Caco-2 (cell line): ENCODE measurements at regions not wholly inside any gene's neighbourhood (a gene's known extent, or its start where the extent isn't known, plus 50 kb on each side); places are given as distances from the start of the nearest gene placed in this dataset.

Experiments
- BruUV-seq: library from RNA; stranded (reverse); fragments of 400-500 nt; replicated peaks from 2 replicates; lab custom pipeline; 2021; lab: Mats Ljungman, UMichigan
- CTCF ChIA-PET: fragments of 300-600 bp; sonication (Branson Sonifier 250); formaldehyde crosslinking; loops from one replicate; lab custom pipeline; 2022; ENCODE audit warnings: antibody characterized with exemption; lab: Charles Lee
- POLR2A ChIA-PET: fragments of 300-600 bp; sonication (Branson Sonifier 250); formaldehyde crosslinking; loops from one replicate; lab custom pipeline; 2022; ENCODE audit warnings: antibody characterized with exemption; lab: Charles Lee
- DNase-seq, 2 experiments: peaks; one replicate each; pipeline versions ENCODE4 v3.0.0 to v3.0.0-alpha.2; 2020 to 2022
- H3K27me3 ChIP-seq: replicated peaks from 2 replicates; pipeline ENCODE4 v1.6.0; 2011; ENCODE audit warnings: low read length; ENCODE audit not compliant: control insufficient read depth, insufficient read depth
- H3K36me3 ChIP-seq: 2 replicates; pipeline ENCODE4 v1.5.1; 2011; ENCODE audit warnings: low read length; ENCODE audit not compliant: control insufficient read depth, insufficient read depth
- H3K4me1 ChIP-seq: fragments of 250-450 bp; sonication (Bioruptor Pico); 2 replicates; pipeline ENCODE4 v1.5.1; 2020; ENCODE audit warnings: mild to moderate bottlenecking
- H3K4me3 ChIP-seq: 2 replicates; pipeline ENCODE4 v1.5.1; 2011; ENCODE audit warnings: low read depth, mild to moderate bottlenecking, control low read depth, low read length
- H3K9me3 ChIP-seq: fragments of 250-450 bp; sonication (Bioruptor Pico); 2 replicates; pipeline ENCODE4 v1.5.1; 2020; ENCODE audit warnings: mild to moderate bottlenecking, moderate library complexity
- H3K27ac Mint-ChIP-seq: one replicate; pipeline ENCODE4 v1.8.0; 2022; ENCODE audit warnings: mixed read lengths; ENCODE audit not compliant: unreplicated experiment
- H3K27me3 Mint-ChIP-seq: one replicate; pipeline ENCODE4 v1.8.0; 2022; ENCODE audit warnings: mixed read lengths; ENCODE audit not compliant: insufficient read depth, unreplicated experiment
- H3K36me3 Mint-ChIP-seq: one replicate; pipeline ENCODE4 v1.8.0; 2022; ENCODE audit warnings: mild to moderate bottlenecking, mixed read lengths; ENCODE audit not compliant: insufficient read depth, unreplicated experiment
- H3K4me1 Mint-ChIP-seq: one replicate; pipeline ENCODE4 v1.8.0; 2022; ENCODE audit warnings: low read depth, mixed read lengths; ENCODE audit not compliant: unreplicated experiment
- H3K4me3 Mint-ChIP-seq: one replicate; pipeline ENCODE4 v1.8.0; 2022; ENCODE audit warnings: mild to moderate bottlenecking, moderate library complexity, mixed read lengths; ENCODE audit not compliant: unreplicated experiment
- H3K9me3 Mint-ChIP-seq: one replicate; pipeline ENCODE4 v1.8.0; 2022; ENCODE audit warnings: mixed read lengths; ENCODE audit not compliant: unreplicated experiment
- CTCF ChIP-seq, 2 experiments: fragments of 200-600 bp in 1 of 2; IDR thresholded peaks; 1 replicate in 1 of 2; 2 replicates in 1 of 2; pipeline versions ENCODE4 v1.5.1 to v1.8.0; 2011 to 2022; ENCODE audit warnings: antibody characterized with exemption in 1 of 2, control low read depth in 1 of 2, inconsistent platforms in 1 of 2, low read depth in 1 of 2, low read length in 1 of 2, mild to moderate bottlenecking in 1 of 2, moderate library complexity in 1 of 2; ENCODE audit not compliant: insufficient read depth in 1 of 2, severe bottlenecking in 1 of 2, unreplicated experiment in 1 of 2
- intact Hi-C: fragments of 100-400 bp; cut with micrococcal nuclease; formaldehyde crosslinking; loops from one replicate; pipeline ENCODE4 v1.10.0; 2022; ENCODE audit not compliant: unreplicated experiment

DNA sequence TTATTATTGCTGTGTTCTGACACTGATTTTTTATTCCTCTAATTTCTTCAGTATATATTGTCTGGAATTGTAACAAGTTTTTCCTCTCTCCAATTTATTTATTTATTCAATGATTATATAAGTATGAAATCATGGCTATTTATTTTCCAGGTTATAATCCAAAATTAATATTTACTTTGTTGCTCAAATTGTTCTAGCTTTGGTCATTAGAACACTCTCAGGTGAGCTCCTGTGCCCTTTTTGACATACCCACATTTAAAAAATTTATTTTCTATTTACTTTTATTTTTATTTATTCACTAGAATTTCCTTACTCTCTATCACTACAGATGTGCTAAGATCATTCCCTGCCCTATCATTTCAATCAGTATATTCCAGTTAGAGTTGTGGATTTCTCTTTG is 70.2 kb downstream of the PPP1R2C start:
- H3K27me3 ChIP-seq: no peaks in the 10 kb centered on the region
- POLR2A ChIA-PET: no interaction called here
- no peaks in the 10 kb centered on the region for H3K27me3 Mint-ChIP-seq

DNA sequence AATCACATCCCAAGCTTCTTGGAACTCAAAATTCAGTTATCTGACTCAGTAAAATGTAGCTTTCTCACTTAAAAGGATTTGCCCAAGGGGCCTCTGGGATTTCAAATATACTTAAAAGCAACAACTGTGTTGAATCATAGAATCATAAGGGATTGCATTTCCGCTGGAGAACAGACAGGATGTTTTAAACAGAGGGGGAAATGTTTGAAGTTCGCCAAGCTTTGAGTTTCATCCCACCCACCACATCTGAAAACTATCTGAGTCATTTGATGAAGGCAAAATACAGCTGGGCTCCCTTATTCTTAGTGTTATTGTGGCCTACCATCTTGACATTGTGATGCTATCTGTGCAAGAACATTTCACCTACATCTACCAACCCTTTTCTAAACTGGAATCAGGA is 73.5 kb downstream of the PPP1R2C start:
- H3K27ac Mint-ChIP-seq: no peak overlapping the region
- no peaks in the 10 kb centered on the region for H3K36me3 Mint-ChIP-seq
- Histone ChIP-seq H3K27me3 (no peaks in the 10 kb centered on the region), H3K9me3 (no peaks in the 10 kb centered on the region), H3K36me3 (no peaks in the 10 kb centered on the region), H3K4me3 (no peak overlapping the region), H3K4me1 (no peaks in the 10 kb centered on the region)
- no peak for TF ChIP-seq CTCF (IDR thresholded peaks at IDR 0.05; ENCODE audit: insufficient read depth in 1 of 2, low read depth in 1 of 2, low read length in 1 of 2, severe bottlenecking in 1 of 2, unreplicated experiment in 1 of 2)
- no peak for DNase-seq
- H3K4me1 Mint-ChIP-seq: peaks cover 13% of the 10 kb centered on the region
- H3K4me3 Mint-ChIP-seq: no peak overlapping the region
- H3K9me3 Mint-ChIP-seq: peaks cover 15% of the 10 kb centered on the region
- BruUV-seq: no TSS peak
- H3K27me3 Mint-ChIP-seq: no peaks in the 10 kb centered on the region
- CTCF ChIA-PET: no interaction called here
- POLR2A ChIA-PET: no interaction called here
- intact Hi-C loops: no loop called here

More for the DNA sequence above, 70.2 kb downstream of the PPP1R2C start:
- intact Hi-C loops: no loop called here
- H3K4me3 ChIP-seq: no peak overlapping the region
- H3K4me1 Mint-ChIP-seq: no peaks in the 10 kb centered on the region
- BruUV-seq: no TSS peak
- no peak overlapping the region for H3K27ac Mint-ChIP-seq
- peaks cover 1% of the 10 kb centered on the region for H3K9me3 Mint-ChIP-seq
- H3K36me3 Mint-ChIP-seq: no peaks in the 10 kb centered on the region
- no peak for TF ChIP-seq CTCF (IDR thresholded peaks at IDR 0.05; ENCODE audit: insufficient read depth in 1 of 2, low read depth in 1 of 2, low read length in 1 of 2, severe bottlenecking in 1 of 2, unreplicated experiment in 1 of 2)
- CTCF ChIA-PET: no interaction called here
- H3K4me3 Mint-ChIP-seq: no peak overlapping the region
- no peaks in the 10 kb centered on the region for H3K9me3 ChIP-seq
- H3K4me1 ChIP-seq: no peaks in the 10 kb centered on the region
- no peaks in the 10 kb centered on the region for H3K36me3 ChIP-seq
- DNase-seq: no peak

DNA sequence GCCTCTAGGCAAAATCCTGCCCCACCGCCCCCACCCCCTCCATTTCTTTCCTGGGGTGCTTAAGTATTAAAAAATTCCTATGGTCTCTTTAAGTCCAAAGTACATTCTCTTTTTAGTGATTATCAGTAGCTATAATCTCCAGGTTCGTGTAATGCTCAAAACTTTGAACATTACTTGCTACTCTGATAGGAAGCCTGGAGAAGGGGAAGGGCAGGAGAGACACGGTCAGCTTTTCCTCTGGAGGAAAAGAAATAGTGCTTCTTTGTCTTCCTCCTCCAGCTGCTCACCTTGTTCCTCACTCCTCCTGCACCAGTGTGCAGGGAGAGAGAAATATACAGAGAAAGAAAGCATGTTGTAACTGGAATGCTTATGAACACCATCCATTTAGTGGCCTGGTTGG is 80.4 kb downstream of the PPP1R2C start:
- Histone ChIP-seq H3K9me3 (no peaks in the 10 kb centered on the region), H3K36me3 (no peaks in the 10 kb centered on the region), H3K4me3 (no peak overlapping the region), H3K27me3 (no peaks in the 10 kb centered on the region), H3K4me1 (peaks cover 22% of the 10 kb centered on the region)
- peak; percentile 12 to 42 for DNase-seq
- peak overlapping the region; percentile 25 for H3K4me3 Mint-ChIP-seq
- no TSS peak for BruUV-seq
- H3K27ac Mint-ChIP-seq: peak overlapping the region; percentile 24
- POLR2A ChIA-PET: no interaction called here
- CTCF ChIA-PET: interaction anchor here (0.7 kb wide), 1 partner anchor 916 kb away, joined by 3 read pairs; no protein-coding TSS in a partner anchor
- TF ChIP-seq CTCF (IDR thresholded peaks at IDR 0.05; ENCODE audit: insufficient read depth in 1 of 2, low read depth in 1 of 2, low read length in 1 of 2, severe bottlenecking in 1 of 2, unreplicated experiment in 1 of 2): no peak
- H3K4me1 Mint-ChIP-seq: peaks cover 34% of the 10 kb centered on the region
- intact Hi-C loops: loop anchor here (2.0 kb wide), 1 partner anchor 59 kb away; no protein-coding TSS in a partner anchor
- no peaks in the 10 kb centered on the region for H3K27me3 Mint-ChIP-seq
- H3K9me3 Mint-ChIP-seq: peaks cover 21% of the 10 kb centered on the region
- no peaks in the 10 kb centered on the region for H3K36me3 Mint-ChIP-seq
